Chondrocyte (in vitro differentiated cells): ENCODE measurements at regions not wholly inside any gene's neighbourhood (a gene's known extent, or its start where the extent isn't known, plus 50 kb on each side); places are given as distances from the start of the nearest gene placed in this dataset.
A peak's percentile ranks its signal among the peaks of the same experiment; 100 is the strongest.

Experiments used
- DNase-seq: peaks from one replicate; pipeline ENCODE4 v3.0.0; 2021; ENCODE audit warnings: mixed read lengths, low spot score
- H3K27ac Mint-ChIP-seq: one replicate; pipeline ENCODE4 v1.8.0; 2021; ENCODE audit warnings: mild to moderate bottlenecking, moderate library complexity, mixed read lengths; ENCODE audit not compliant: unreplicated experiment
- H3K27me3 Mint-ChIP-seq: 2 replicates; pipeline ENCODE4 v1.8.0; 2021; ENCODE audit warnings: low read depth, mixed read lengths
- H3K36me3 Mint-ChIP-seq: 2 replicates; pipeline ENCODE4 v1.8.0; 2021; ENCODE audit warnings: low read depth, mixed read lengths
- H3K4me1 Mint-ChIP-seq: 2 replicates; pipeline ENCODE4 v1.8.0; 2021; ENCODE audit warnings: low read depth, mild to moderate bottlenecking, mixed read lengths
- H3K4me3 Mint-ChIP-seq: one replicate; pipeline ENCODE4 v1.8.0; 2021; ENCODE audit warnings: mild to moderate bottlenecking, moderate library complexity, mixed read lengths; ENCODE audit not compliant: unreplicated experiment
- H3K9me3 Mint-ChIP-seq: 2 replicates; pipeline ENCODE4 v1.8.0; 2021; ENCODE audit warnings: low read depth, mixed read lengths
- CTCF ChIP-seq: fragments of 200-600 bp; sonication (generic); IDR thresholded peaks from 2 replicates; pipeline ENCODE4 v1.5.0; 2021; ENCODE audit warnings: antibody characterized with exemption, mild to moderate bottlenecking, moderate library complexity

GRCh38 chr1:212233321-212233720, 51.9 kb upstream of the PPP2R5A start:
- Mint-ChIP-seq H3K4me3 (no peak overlapping the region), H3K9me3 (no peaks in the 10 kb centered on the region), H3K36me3 (no peaks in the 10 kb centered on the region), H3K4me1 (peaks cover 30% of the 10 kb centered on the region), H3K27ac (peak overlapping the region; percentile 19), H3K27me3 (peaks cover 5% of the 10 kb centered on the region)
- no peak for DNase-seq
- TF ChIP-seq CTCF: no peak

GRCh38 chr1:212234431-212235395, 50.5 kb upstream of the PPP2R5A start:
- Mint-ChIP-seq H3K4me1 (peaks cover 30% of the 10 kb centered on the region), H3K36me3 (no peaks in the 10 kb centered on the region), H3K27me3 (peaks cover 2% of the 10 kb centered on the region), H3K4me3 (no peak overlapping the region), H3K9me3 (no peaks in the 10 kb centered on the region), H3K27ac (peak overlapping the region; percentile 88)
- no peak for TF ChIP-seq CTCF
- DNase-seq: no peak
